KMS-11 (cell line): ENCODE measurements at regions not wholly inside any gene's neighbourhood (a gene's known extent, or its start where the extent isn't known, plus 50 kb on each side); places are given as distances from the start of the nearest gene placed in this dataset.

Experiments
- H2AFZ ChIP-seq: fragments of 200-600 bp; sonication (generic); 2 replicates; pipeline ENCODE4 v1.6.1; 2016; ENCODE audit warnings: antibody characterized with exemption, mixed run types, low read depth
- H3K27ac ChIP-seq: fragments of 200-600 bp; sonication (generic); 2 replicates; pipeline ENCODE4 v1.6.1; 2016; ENCODE audit warnings: mild to moderate bottlenecking, mixed run types
- H3K27me3 ChIP-seq: fragments of 200-600 bp; sonication (generic); 2 replicates; pipeline ENCODE4 v1.6.1; 2017; ENCODE audit warnings: mild to moderate bottlenecking, low read depth, mixed run types, moderate library complexity; ENCODE audit not compliant: insufficient read depth
- H3K36me3 ChIP-seq: fragments of 200-600 bp; sonication (generic); 2 replicates; pipeline ENCODE4 v1.6.1; 2017; ENCODE audit warnings: mild to moderate bottlenecking, mixed run types; ENCODE audit not compliant: insufficient read depth
- H3K4me1 ChIP-seq: fragments of 200-600 bp; sonication (generic); 2 replicates; pipeline ENCODE4 v1.6.1; 2016; ENCODE audit warnings: mild to moderate bottlenecking, low read depth, mixed run types; ENCODE audit not compliant: poor library complexity, severe bottlenecking
- H3K4me2 ChIP-seq: fragments of 200-600 bp; sonication (generic); 2 replicates; pipeline ENCODE4 v1.7.0; 2016; ENCODE audit warnings: mild to moderate bottlenecking, mixed run types
- H3K4me3 ChIP-seq: fragments of 200-600 bp; sonication (generic); IDR thresholded peaks from 2 replicates; pipeline ENCODE4 v1.6.1; 2017; ENCODE audit warnings: low read depth, low read length, mixed read lengths; ENCODE audit not compliant: insufficient read depth
- H3K79me2 ChIP-seq: fragments of 200-600 bp; sonication (generic); 2 replicates; pipeline ENCODE4 v1.6.1; 2016; ENCODE audit warnings: low read depth, mixed run types; ENCODE audit not compliant: insufficient read depth
- H3K9ac ChIP-seq: fragments of 200-600 bp; sonication (generic); 2 replicates; pipeline ENCODE4 v1.6.1; 2016; ENCODE audit warnings: mild to moderate bottlenecking, mixed run types
- H4K20me1 ChIP-seq: fragments of 200-600 bp; sonication (generic); 2 replicates; pipeline ENCODE4 v1.6.1; 2016; ENCODE audit warnings: mild to moderate bottlenecking, mixed run types; ENCODE audit not compliant: insufficient read depth
- CTCF ChIP-seq: fragments of 200-600 bp; sonication (generic); conservative IDR thresholded peaks from 2 replicates; pipeline ENCODE4 v1.6.1; 2017; ENCODE audit warnings: low read depth, mild to moderate bottlenecking, antibody characterized with exemption, low read length, moderate library complexity, mixed read lengths

- H2AFZ ChIP-seq, result no peak overlapping the region
- no peak overlapping the region for H3K9ac ChIP-seq
- no peaks in the 10 kb centered on the region for H3K79me2 ChIP-seq
- H3K4me1 ChIP-seq, result no peaks in the 10 kb centered on the region
- H4K20me1 ChIP-seq, result no peaks in the 10 kb centered on the region
- H3K4me3 ChIP-seq, result no peak overlapping the region
- no peak overlapping the region for H3K4me2 ChIP-seq
- no peaks in the 10 kb centered on the region for H3K36me3 ChIP-seq
- TF ChIP-seq CTCF, result no peak
- no peaks in the 10 kb centered on the region for H3K27me3 ChIP-seq
- no peak overlapping the region for H3K27ac ChIP-seq
These were observed 79.1 kb upstream of the LMO3 start for GRCh38 chr12:16685107-16685506.

GRCh38 chr12:16681196-16681595 lies 75.2 kb upstream of the LMO3 start:
- Histone ChIP-seq H2AFZ (no peak overlapping the region), H3K4me1 (no peaks in the 10 kb centered on the region), H3K36me3 (no peaks in the 10 kb centered on the region), H3K27ac (no peak overlapping the region), H4K20me1 (no peaks in the 10 kb centered on the region), H3K27me3 (no peaks in the 10 kb centered on the region), H3K4me3 (no peak overlapping the region), H3K79me2 (no peaks in the 10 kb centered on the region), H3K4me2 (no peak overlapping the region), H3K9ac (no peak overlapping the region)
- no peak for TF ChIP-seq CTCF

- H3K4me2 ChIP-seq, result no peak overlapping the region
These were observed 69.5 kb upstream of the LMO3 start for GRCh38 chr12:16675438-16675837.

DNA sequence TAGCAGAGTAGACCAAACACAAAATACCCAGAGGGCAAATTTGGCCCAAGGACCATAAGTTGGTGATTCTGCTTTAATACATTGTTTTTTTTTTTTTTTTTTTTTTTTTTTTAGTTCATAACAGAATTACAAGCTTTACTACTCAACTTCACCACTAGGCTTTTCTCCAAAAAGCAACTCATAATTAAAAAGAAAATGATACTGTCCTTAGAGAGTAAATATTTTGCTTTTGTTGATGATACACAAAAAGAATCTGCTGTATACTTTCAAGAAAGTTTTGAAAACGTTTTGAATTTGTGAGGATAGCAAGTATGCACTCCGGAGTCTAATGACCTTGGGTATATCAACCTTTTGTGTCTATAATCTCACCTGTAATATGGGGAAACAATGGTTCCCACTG lies 68.9 kb upstream of the LMO3 start:
- H3K9ac ChIP-seq, result no peak overlapping the region
- H3K4me2 ChIP-seq, result no peak overlapping the region
- no peak overlapping the region for H3K27ac ChIP-seq
- no peak for TF ChIP-seq CTCF
- no peak overlapping the region for H2AFZ ChIP-seq
- H4K20me1 ChIP-seq, result no peaks in the 10 kb centered on the region
- H3K79me2 ChIP-seq, result no peaks in the 10 kb centered on the region
- H3K4me1 ChIP-seq, result peaks cover 2% of the 10 kb centered on the region
- no peaks in the 10 kb centered on the region for H3K36me3 ChIP-seq
- no peaks in the 10 kb centered on the region for H3K27me3 ChIP-seq
- no peak overlapping the region for H3K4me3 ChIP-seq

More at GRCh38 chr12:16675438-16675837, 69.5 kb upstream of the LMO3 start:
- Histone ChIP-seq H3K4me3 (no peak overlapping the region), H3K27ac (no peak overlapping the region), H3K9ac (no peak overlapping the region), H3K4me1 (no peaks in the 10 kb centered on the region), H4K20me1 (no peaks in the 10 kb centered on the region), H3K79me2 (no peaks in the 10 kb centered on the region), H2AFZ (no peak overlapping the region), H3K36me3 (no peaks in the 10 kb centered on the region), H3K27me3 (no peaks in the 10 kb centered on the region)
- TF ChIP-seq CTCF, result no peak
